Motor neuron (in vitro differentiated cells): ENCODE measurements at regions not wholly inside any gene's neighbourhood (a gene's known extent, or its start where the extent isn't known, plus 50 kb on each side); places are given as distances from the start of the nearest gene placed in this dataset.

Experiments
- ATAC-seq, 8 experiments: fragments of 200-7000 bp; cut with Tn5 transposase; replicated peaks in 6 of 8; 2 replicates each; pipeline ENCODE4 v1.8.0; 2021; ENCODE audit warnings: mild to moderate bottlenecking in 8 of 8, moderate library complexity in 8 of 8
- H3K27ac ChIP-seq, 2 donors: fragments of 250-450 bp; sonication (Bioruptor Pico); 2 replicates each; pipeline ENCODE4 v1.9.0; 2021; ENCODE audit warnings: antibody characterized with exemption in 2 of 2, mild to moderate bottlenecking in 2 of 2, moderate library complexity in 1 of 2
- H3K4me1 ChIP-seq, 2 donors: fragments of 250-450 bp; sonication (Bioruptor Pico); replicated peaks in 1 of 2; 2 replicates each; pipeline ENCODE4 v1.6.1; 2021; ENCODE audit warnings: antibody characterized with exemption in 2 of 2, mild to moderate bottlenecking in 2 of 2, moderate library complexity in 1 of 2
- H3K4me3 ChIP-seq, 5 donors: fragments of 250-450 bp; sonication (Bioruptor Pico); 2 replicates each; pipeline ENCODE4 v1.9.0; 2021; ENCODE audit warnings: antibody characterized with exemption in 5 of 5, mild to moderate bottlenecking in 5 of 5, moderate library complexity in 4 of 5
- WGBS, 10 experiments: fragments of 450-650 bp; shearing (Covaris generic); methylation state at CpG; one replicate each; pipeline ENCODE4 v1.0.0; 2022; 5-methylcytosine and 5-hydroxymethylcytosine counted together
- in situ Hi-C, 9 experiments: fragments of 400-800 bp; cut with MboI; loops; one replicate each; pipeline ENCODE4 v1.15.0; 2021; ENCODE audit warnings: low sequenced_read_pairs in 9 of 9, low pct_unique_long_range_greater_than_20kb in 2 of 9; ENCODE audit not compliant: unreplicated experiment in 9 of 9

GRCh38 chr2:144607099-144607498 lies 87.2 kb upstream of the ZEB2 start:
- no peak overlapping the region for H3K27ac ChIP-seq
- WGBS, 10 experiments = 86 to 100% (median 93%) methylated on average over 2 to 6 of the region's 8 CpGs; no CpG with 5 or more reads in 3 of the 10 experiments
- in situ Hi-C loops = no loop called here
- no peaks in the 10 kb centered on the region for H3K4me1 ChIP-seq
- ATAC-seq = no peak
- no peak overlapping the region for H3K4me3 ChIP-seq

GRCh38 chr2:144606466-144607095 lies 86.7 kb upstream of the ZEB2 start:
- in situ Hi-C loops = no loop called here
- H3K27ac ChIP-seq = no peak overlapping the region
- H3K4me3 ChIP-seq = no peak overlapping the region
- no peak for ATAC-seq
- 83 to 100% (median 100%) methylated on average over 1 of the region's 1 CpG; no CpG with 5 or more reads in 4 of the 10 experiments for WGBS, 10 experiments
- H3K4me1 ChIP-seq = no peaks in the 10 kb centered on the region

DNA sequence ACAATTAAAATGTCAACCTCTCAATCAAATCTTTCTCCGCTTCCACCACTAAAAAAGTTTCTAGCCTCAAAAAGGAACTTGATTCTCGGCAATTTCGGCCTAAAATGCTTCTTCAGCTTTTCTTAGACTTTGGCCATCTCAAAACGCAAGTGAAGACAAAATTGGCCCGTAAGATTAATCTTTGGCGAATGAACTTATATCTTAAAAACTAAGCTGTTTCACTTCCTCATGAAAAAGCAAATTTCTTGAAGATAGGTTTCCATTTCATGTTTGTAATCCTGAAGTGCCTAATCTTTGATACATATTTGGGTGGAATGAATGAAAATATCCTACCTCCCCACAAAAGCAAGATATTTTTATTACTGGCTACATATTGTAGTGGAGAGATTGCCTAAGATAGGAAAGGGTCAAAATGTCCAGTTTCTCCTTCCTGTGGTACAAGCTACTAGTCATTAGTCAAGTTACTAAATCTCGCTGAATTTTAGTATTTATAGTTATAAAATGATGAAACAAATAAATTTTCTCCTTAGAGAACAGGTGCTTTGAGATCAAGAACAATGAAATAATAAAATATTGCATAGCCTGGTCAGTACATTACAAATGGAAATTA lies 85.4 kb upstream of the ZEB2 start:
- Histone ChIP-seq H3K27ac (no peak overlapping the region), H3K4me3 (no peak overlapping the region), H3K4me1 (no peaks in the 10 kb centered on the region)
- 75 to 100% (median 93%) methylated on average over 3 to 7 of the region's 7 CpGs for WGBS, 10 experiments
- no peak for ATAC-seq
- in situ Hi-C loops = no loop called here

DNA sequence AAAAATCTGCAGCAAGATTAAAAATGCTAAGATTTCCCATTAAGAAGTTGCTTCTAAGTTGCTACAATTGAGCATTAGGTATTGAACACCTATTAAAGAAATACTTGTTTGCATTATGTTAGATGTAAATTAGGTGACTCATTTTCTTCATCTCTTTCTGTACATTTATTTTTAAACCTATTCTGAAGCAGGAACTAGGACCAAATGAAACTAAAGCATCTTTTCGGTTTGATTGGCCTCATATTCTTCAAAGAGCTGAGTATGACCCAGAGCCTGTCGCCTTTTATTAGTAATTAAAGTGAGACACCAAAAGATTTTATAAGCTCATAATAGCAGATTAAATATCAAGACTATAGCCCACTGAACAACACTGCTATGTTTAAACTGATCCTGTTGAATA lies 83.4 kb upstream of the ZEB2 start:
- Histone ChIP-seq H3K4me3 (no peak overlapping the region), H3K4me1 (no peaks in the 10 kb centered on the region), H3K27ac (no peak overlapping the region)
- in situ Hi-C loops = no loop called here
- WGBS, 10 experiments = 70 to 100% (median 90%) methylated on average over 2 of the region's 2 CpGs; no CpG with 5 or more reads in 2 of the 10 experiments
- no peak for ATAC-seq

DNA sequence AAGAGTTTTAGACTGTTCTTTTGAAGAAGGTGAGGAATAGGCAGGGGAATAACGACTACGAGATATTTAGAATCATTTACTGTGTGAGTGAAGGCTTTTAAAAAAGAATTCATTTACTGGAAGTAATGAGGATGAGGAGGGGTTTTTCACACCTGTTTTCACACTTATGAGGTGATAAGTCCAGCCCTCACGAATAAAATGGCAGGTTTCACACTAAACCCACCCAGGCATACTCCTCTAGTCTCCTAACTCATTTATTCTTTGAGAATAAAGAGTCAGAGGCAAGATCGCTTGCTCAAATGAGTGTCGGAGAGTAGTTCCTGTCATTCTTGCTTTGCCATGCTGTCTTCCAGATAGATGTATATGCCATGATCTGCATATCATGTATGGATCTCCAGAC lies 79.0 kb upstream of the ZEB2 start:
- no peak for ATAC-seq
- in situ Hi-C loops = no loop called here
- no peak overlapping the region for H3K4me3 ChIP-seq
- WGBS, 10 experiments = 32 to 77% (median 58%) methylated on average over 2 to 5 of the region's 5 CpGs; no CpG with 5 or more reads in 1 of the 10 experiments
- H3K4me1 ChIP-seq = peaks cover 10 to 13% of the 10 kb centered on the region in 2 donors
- no peak overlapping the region for H3K27ac ChIP-seq

DNA sequence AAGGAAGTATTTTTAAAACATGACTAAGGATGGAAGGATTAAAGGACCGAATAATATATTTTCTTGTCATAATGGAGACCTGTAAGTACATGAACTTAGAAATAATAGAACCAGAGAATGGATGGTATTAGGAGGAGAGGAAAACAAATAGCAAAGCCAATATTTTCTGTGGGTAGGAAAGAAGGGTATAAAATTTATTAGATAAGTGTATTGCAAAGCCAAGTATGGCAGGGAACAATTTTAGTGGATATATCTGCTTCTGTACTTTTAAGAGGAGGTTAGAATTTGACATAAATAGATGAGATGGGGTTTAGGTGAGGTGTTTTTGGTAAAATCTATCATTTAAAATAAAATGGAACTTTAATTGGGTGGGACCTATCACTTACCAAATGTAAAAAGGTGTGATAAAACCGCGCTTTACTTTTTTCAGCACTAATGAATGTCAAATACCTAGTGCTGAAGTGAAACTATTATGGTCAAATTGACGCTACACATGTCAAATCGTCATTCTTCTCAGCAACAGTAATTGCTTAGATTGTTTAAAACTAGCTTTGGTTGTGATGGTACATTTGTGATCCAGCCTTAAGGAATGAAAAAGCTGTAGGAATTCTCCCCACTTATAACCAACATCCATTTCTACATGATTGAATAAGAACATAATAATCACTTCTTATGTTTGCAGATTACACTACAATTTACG lies 78.1 kb upstream of the ZEB2 start:
- ATAC-seq = no peak
- Histone ChIP-seq H3K4me1 (peaks cover 10 to 13% of the 10 kb centered on the region in 2 donors), H3K27ac (no peak overlapping the region), H3K4me3 (no peak overlapping the region)
- in situ Hi-C loops = no loop called here
- 50 to 100% (median 88%) methylated on average over 2 to 6 of the region's 6 CpGs for WGBS, 10 experiments

- no peak overlapping the region for H3K27ac ChIP-seq
- ATAC-seq = peak in 4 of 8 experiments; percentile 38 to 85 (median 68)
- no peak overlapping the region for H3K4me3 ChIP-seq
- WGBS, 10 experiments = 25 to 100% (median 49%) methylated on average over 1 to 4 of the region's 4 CpGs; no CpG with 5 or more reads in 3 of the 10 experiments
- in situ Hi-C loops = no loop called here
- peaks cover 10 to 13% of the 10 kb centered on the region in 2 donors for H3K4me1 ChIP-seq
Measured at GRCh38 chr2:144597388-144597787, 77.5 kb upstream of the ZEB2 start.

- H3K4me3 ChIP-seq = peak overlapping the region in 1 of 5 donors; percentile 0
- no peak overlapping the region for H3K27ac ChIP-seq
- peaks cover 10 to 13% of the 10 kb centered on the region in 2 donors for H3K4me1 ChIP-seq
- peak; percentile 20 to 86 (median 39) for ATAC-seq
- 13 to 66% (median 36%) methylated on average over 2 to 8 of the region's 9 CpGs for WGBS, 10 experiments
- in situ Hi-C loops = no loop called here
Measured at GRCh38 chr2:144596073-144596871, 76.4 kb upstream of the ZEB2 start.

GRCh38 chr2:144595686-144596072 lies 75.8 kb upstream of the ZEB2 start:
- ATAC-seq = peak in 1 of 8 experiments; percentile 21
- in situ Hi-C loops = no loop called here
- H3K27ac ChIP-seq = no peak overlapping the region
- 10 to 100% (median 37%) methylated on average over 2 to 4 of the region's 4 CpGs for WGBS, 10 experiments
- no peak overlapping the region for H3K4me3 ChIP-seq
- H3K4me1 ChIP-seq = peaks cover 10 to 13% of the 10 kb centered on the region in 2 donors

- in situ Hi-C loops = no loop called here
- 75 to 100% (median 82%) methylated on average over 1 to 2 of the region's 2 CpGs; no CpG with 5 or more reads in 2 of the 10 experiments for WGBS, 10 experiments
- peaks cover 10 to 13% of the 10 kb centered on the region in 2 donors for H3K4me1 ChIP-seq
Measured at GRCh38 chr2:144595279-144595678, 75.4 kb upstream of the ZEB2 start.

GRCh38 chr2:144593803-144594202 lies 73.9 kb upstream of the ZEB2 start:
- Histone ChIP-seq H3K27ac (no peak overlapping the region), H3K4me3 (no peak overlapping the region), H3K4me1 (peaks cover 10 to 13% of the 10 kb centered on the region in 2 donors)
- WGBS, 10 experiments = 20 to 100% (median 93%) methylated on average over 1 to 2 of the region's 2 CpGs
- in situ Hi-C loops = no loop called here
- ATAC-seq = peak in 1 of 8 experiments; percentile 73

More at GRCh38 chr2:144595279-144595678, 75.4 kb upstream of the ZEB2 start:
- no peak for ATAC-seq
- no peak overlapping the region for H3K4me3 ChIP-seq
- H3K27ac ChIP-seq = no peak overlapping the region

- in situ Hi-C loops = no loop called here
- no peak for ATAC-seq
- Histone ChIP-seq H3K4me1 (peaks cover 10 to 13% of the 10 kb centered on the region in 2 donors), H3K4me3 (no peak overlapping the region), H3K27ac (no peak overlapping the region)
- 58 to 100% (median 89%) methylated on average over 4 to 8 of the region's 8 CpGs for WGBS, 10 experiments
Measured at GRCh38 chr2:144592500-144593256, 72.8 kb upstream of the ZEB2 start.
